Mesothelial cell of epicardium (in vitro differentiated cells): ENCODE measurements at regions not wholly inside any gene's neighbourhood (a gene's known extent, or its start where the extent isn't known, plus 50 kb on each side); places are given as distances from the start of the nearest gene placed in this dataset.

Source experiments
- DNase-seq, 2 experiments: peaks; one replicate each; pipeline ENCODE4 v3.0.0; 2021; ENCODE audit warnings: low spot score in 2 of 2; ENCODE audit not compliant: unreplicated experiment in 2 of 2
- H3K27ac Mint-ChIP-seq: 2 replicates; pipeline ENCODE4 v1.8.0; 2021; ENCODE audit warnings: mixed read lengths
- H3K27me3 Mint-ChIP-seq: 2 replicates; pipeline ENCODE4 v1.8.0; 2021; ENCODE audit warnings: low read depth, mixed read lengths
- H3K36me3 Mint-ChIP-seq: 2 replicates; pipeline ENCODE4 v1.8.0; 2021; ENCODE audit warnings: mixed read lengths
- H3K4me1 Mint-ChIP-seq: 2 replicates; pipeline ENCODE4 v1.8.0; 2021; ENCODE audit warnings: mixed read lengths
- H3K4me3 Mint-ChIP-seq: 2 replicates; pipeline ENCODE4 v1.8.0; 2021; ENCODE audit warnings: mild to moderate bottlenecking, moderate library complexity, mixed read lengths
- H3K9me3 Mint-ChIP-seq: 2 replicates; pipeline ENCODE4 v1.8.0; 2021; ENCODE audit warnings: mixed read lengths
- TF ChIP-seq, protein P1 (sequence below): fragments of 200-600 bp; sonication (generic); IDR thresholded peaks from one replicate; pipeline ENCODE4 v1.5.0; 2021; ENCODE audit warnings: antibody characterized with exemption; ENCODE audit not compliant: unreplicated experiment

DNA sequence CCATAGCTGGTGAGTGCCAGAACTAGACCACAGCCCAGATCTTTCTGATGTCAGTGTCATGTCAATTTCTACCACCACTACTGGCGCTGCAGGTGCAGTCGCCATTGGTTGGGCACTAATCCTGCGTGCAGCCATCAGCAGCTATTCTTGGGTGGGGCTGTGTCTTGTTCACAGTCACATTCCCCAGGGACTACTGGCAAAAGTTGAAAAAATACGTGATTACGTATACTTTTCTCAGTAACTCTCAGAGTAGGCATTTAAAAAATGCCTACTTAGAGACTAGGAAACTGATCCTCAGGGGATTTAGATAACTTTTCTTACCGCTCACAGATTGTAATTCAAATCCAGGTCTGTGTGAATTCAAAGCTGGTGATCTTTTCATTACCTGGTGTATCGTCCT lies 127.7 kb downstream of the ADAMTS15 start:
- H3K4me1 Mint-ChIP-seq: peaks cover 8% of the 10 kb centered on the region
- TF ChIP-seq, protein P1, sequence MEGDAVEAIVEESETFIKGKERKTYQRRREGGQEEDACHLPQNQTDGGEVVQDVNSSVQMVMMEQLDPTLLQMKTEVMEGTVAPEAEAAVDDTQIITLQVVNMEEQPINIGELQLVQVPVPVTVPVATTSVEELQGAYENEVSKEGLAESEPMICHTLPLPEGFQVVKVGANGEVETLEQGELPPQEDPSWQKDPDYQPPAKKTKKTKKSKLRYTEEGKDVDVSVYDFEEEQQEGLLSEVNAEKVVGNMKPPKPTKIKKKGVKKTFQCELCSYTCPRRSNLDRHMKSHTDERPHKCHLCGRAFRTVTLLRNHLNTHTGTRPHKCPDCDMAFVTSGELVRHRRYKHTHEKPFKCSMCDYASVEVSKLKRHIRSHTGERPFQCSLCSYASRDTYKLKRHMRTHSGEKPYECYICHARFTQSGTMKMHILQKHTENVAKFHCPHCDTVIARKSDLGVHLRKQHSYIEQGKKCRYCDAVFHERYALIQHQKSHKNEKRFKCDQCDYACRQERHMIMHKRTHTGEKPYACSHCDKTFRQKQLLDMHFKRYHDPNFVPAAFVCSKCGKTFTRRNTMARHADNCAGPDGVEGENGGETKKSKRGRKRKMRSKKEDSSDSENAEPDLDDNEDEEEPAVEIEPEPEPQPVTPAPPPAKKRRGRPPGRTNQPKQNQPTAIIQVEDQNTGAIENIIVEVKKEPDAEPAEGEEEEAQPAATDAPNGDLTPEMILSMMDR: no peak
- no peaks in the 10 kb centered on the region for H3K9me3 Mint-ChIP-seq
- no peak overlapping the region for H3K27ac Mint-ChIP-seq
- no peak overlapping the region for H3K4me3 Mint-ChIP-seq
- no peaks in the 10 kb centered on the region for H3K27me3 Mint-ChIP-seq
- DNase-seq: no peak
- H3K36me3 Mint-ChIP-seq: no peaks in the 10 kb centered on the region

DNA sequence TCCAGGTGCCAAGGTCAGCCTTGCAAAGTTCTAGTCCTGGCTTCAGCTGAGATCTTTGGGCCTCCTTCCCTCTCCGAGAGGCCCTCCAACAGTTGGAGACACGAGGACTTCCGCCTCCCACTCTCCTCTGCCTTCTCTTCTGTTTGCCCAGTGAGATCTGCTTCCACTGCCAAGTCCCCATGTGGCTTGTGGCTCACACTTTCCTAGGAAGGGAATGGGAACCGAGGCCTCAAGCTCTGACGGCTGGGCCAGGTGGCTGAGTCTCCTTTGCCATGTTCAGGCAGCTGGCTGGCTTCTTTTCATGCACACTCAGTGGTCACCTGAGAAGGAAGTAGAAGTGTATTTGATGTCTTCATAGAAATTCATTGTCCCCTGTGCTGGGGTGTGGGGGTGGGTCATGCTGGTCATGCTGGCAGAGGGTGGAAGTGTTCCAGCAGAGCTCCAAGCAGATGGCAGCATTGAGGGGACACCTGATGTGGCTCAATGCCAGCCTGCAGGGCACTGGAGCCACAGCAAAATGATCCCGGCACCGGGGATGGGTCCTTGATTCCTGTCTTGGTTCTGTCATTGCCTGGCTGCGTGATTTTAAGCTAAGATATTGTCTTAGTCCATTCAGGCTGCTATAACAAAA lies 130.4 kb downstream of the ADAMTS15 start:
- Mint-ChIP-seq H3K4me3 (no peak overlapping the region), H3K36me3 (no peaks in the 10 kb centered on the region), H3K27ac (no peak overlapping the region)

DNA sequence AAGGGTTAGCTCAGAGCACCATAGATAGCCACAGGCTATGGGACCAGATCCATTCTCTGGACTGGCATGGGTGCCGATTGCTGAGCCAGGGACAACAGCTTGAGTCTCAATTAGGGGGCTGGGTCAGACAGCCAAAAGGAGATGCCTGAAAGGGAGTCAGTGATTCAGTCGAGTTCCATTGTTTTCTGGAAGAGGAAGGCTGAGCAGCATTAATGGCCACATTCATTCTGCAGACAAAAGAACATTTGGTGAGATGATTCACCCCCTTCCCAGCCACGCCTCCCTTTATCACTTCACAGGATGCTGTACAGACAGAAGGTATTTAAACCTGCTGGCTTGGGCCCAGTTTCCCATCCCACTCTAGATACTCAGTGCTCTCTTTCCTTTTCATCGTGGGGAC lies 131.9 kb downstream of the ADAMTS15 start:
- H3K4me1 Mint-ChIP-seq: peaks cover 19% of the 10 kb centered on the region
- H3K9me3 Mint-ChIP-seq: peaks cover 4% of the 10 kb centered on the region
- no peaks in the 10 kb centered on the region for H3K36me3 Mint-ChIP-seq
- no peak for DNase-seq
- H3K27me3 Mint-ChIP-seq: no peaks in the 10 kb centered on the region
- peak overlapping the region; percentile 44 for H3K27ac Mint-ChIP-seq
- no peak overlapping the region for H3K4me3 Mint-ChIP-seq
- TF ChIP-seq, protein P1: no peak

More for the DNA sequence above, 130.4 kb downstream of the ADAMTS15 start:
- no peaks in the 10 kb centered on the region for H3K27me3 Mint-ChIP-seq
- TF ChIP-seq, protein P1: no peak
- H3K4me1 Mint-ChIP-seq: peaks cover 19% of the 10 kb centered on the region
- peaks cover 4% of the 10 kb centered on the region for H3K9me3 Mint-ChIP-seq
- no peak for DNase-seq

DNA sequence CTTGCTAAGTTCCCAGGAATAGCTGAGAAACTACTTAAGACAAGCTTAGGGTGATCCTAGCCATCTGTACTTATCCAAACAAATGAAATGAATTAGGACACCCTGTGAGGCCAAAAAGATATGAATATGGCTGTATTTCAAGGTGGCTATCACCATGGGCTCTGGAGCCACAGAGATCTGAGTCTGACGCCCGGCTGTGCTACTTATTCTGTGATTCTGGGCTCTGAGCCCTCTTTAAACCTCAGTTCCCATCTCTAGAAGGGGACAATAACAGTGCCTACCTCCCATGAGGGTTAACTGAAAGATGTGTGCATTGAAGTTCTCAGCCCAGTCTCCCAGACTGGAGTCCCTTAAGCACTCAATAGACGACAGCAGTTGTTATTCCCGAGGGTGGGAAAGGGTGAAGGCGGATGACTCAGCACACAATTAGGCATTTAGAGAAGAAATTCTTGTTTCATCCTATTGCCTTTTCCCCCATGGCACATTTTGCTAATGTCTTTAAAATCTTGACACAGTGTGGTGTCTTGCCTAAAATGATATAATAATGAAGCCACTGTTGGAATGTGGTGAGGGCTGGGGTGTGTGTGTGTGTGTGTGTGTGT lies 132.5 kb downstream of the ADAMTS15 start:
- Mint-ChIP-seq H3K27me3 (no peaks in the 10 kb centered on the region), H3K4me1 (peaks cover 19% of the 10 kb centered on the region)

DNA sequence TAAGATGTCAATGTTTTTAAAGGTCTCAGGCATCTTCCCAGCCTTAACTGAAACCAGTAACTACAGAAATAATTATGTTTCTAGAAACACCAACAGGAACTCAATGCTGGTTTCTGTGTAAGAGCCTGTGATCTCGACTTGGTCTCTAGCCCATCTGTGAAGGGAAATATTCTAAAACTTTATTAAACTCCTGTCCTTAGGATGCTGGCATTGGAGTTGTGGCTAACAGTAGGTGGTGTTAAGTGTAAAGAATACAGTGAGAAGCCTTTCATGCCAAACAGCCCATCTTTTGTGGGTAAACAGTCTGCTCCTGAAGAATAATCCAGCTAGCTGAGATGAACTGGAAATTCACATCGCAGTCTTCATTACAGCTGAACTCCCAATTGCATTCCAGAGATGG lies 133.2 kb downstream of the ADAMTS15 start:
- TF ChIP-seq, protein P1: no peak
- Mint-ChIP-seq H3K27ac (peak overlapping the region; percentile 24), H3K9me3 (peaks cover 7% of the 10 kb centered on the region), H3K4me1 (peaks cover 19% of the 10 kb centered on the region), H3K27me3 (no peaks in the 10 kb centered on the region), H3K36me3 (no peaks in the 10 kb centered on the region), H3K4me3 (no peak overlapping the region)
- DNase-seq: no peak

More for the DNA sequence above, 132.5 kb downstream of the ADAMTS15 start:
- no peaks in the 10 kb centered on the region for H3K36me3 Mint-ChIP-seq
- DNase-seq: no peak
- TF ChIP-seq, protein P1: no peak
- H3K9me3 Mint-ChIP-seq: peaks cover 4% of the 10 kb centered on the region
- peak overlapping the region; percentile 44 for H3K27ac Mint-ChIP-seq
- no peak overlapping the region for H3K4me3 Mint-ChIP-seq
